Stimulated activated CD4-positive, alpha-beta T cell treated with anti-CD3 and anti-CD28 coated beads, Interleukin-4, amount 100 ng/mL, for 24 hours (primary cell): ENCODE measurements at regions not wholly inside any gene's neighbourhood (a gene's known extent, or its start where the extent isn't known, plus 50 kb on each side); places are given as distances from the start of the nearest gene placed in this dataset.
"Not testable (repeated sequence)": the region's sequence is repeated elsewhere in the genome, so short reads cannot be mapped to it uniquely, and the experiment has no call there.

ENCODE experiments used
- DNase-seq: peaks from one replicate; pipeline ENCODE4 v3.0.0-alpha.2; 2020

DNA sequence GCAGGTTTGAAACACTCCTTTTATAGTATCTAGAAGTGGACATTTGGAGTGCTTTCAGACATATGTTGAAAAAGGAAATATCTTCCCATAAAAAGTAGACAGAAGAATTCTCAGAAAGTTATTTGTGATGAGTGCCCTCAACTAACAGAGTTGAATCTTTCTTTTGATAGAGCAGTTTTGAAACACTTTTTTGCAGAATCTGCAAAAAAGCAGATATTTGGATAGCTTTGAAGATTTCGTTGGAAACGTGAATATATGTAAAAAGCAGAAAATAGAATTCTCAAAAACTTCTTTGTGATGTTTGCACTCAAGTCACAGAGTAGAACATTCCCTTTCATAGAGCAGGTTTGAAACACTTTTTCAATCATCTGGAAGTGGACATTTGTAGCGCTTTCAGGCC lies 676.4 kb upstream of the ZNF337 start:
- not testable (repeated sequence) for DNase-seq

DNA sequence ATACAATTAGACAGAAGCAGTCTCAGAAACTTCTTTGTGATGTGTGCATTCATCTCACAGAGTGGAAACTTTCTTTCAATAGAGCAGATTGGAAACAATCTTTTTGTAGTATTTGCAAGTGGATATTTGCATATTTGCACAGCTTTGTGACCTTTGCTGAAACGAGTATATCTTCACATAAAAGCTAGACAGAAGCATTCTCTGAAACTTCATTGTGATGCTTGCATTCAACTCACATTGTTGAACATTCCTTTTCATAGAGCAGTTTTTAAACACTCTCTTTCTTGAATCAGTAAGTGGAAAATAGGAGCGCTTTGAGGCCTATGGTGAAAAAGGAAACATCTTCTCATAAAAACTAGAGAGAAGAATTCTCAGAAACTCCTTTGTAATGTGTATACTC lies 657.9 kb upstream of the ZNF337 start:
- no peak for DNase-seq

DNA sequence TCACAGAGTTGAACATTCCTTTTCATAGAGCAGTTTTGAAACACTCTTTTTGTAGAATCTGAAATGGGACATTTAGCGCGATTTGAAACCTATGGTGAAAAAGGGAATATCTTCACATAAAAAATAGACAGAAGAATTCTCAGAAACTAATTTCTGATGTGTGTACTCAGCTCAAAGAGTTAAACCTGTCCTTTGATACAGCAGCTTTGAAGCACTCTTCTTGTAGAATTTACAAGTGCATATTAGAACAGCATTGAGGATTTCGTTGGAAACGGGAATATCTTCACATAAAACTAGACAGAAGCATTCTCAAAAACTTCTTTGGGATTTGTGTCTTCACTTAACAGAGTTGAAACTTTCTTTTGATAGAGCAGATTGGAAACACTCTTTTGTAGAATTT lies 650.7 kb upstream of the ZNF337 start:
- no peak for DNase-seq

DNA sequence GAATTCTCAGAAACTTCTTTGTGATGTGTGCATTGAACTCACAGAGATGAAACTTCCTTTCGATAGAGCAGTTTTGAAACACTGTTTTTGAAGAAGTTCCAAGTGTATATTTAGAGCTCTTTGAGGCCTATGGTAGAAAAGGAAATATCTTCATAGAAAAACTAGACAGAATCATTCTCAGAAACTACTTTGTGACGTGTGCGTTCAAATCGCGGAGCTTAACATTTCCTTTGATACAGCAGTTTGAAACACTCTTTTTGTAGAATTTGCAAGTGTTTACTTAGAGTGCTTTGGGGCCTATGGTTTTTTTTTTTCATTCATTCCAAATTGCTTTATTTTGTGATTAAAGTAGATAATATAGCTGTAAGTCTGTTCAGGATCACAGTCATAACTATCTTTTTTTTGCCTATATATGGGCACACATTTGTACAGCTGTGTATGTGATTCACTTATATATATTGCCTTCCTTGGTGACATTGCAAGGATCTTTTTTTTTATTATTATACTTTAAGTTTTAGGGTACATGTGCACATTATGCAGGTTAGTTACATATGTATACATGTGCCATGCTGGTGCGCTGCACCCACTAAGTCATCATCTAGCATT lies 643.9 kb upstream of the ZNF337 start:
- not testable (repeated sequence) for DNase-seq

DNA sequence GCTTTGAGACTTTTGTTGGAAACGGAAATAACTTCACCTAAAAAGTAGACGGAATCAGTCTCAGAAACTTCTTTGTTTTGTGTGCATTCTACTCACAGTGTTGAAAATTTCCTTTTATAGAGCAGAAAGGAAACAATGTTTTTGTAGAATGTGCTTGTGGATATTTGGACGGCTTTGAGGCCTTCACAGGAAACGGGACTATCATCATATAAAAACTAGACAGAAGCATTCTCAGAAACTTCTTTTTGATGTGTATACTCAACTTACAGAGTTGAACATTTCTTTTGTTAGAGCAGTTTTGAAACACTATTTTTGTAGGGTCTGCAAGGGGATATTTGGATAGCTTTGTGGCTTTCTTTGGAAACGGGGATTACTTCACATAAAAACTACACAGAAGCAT lies 627.5 kb upstream of the ZNF337 start:
- DNase-seq = no peak

DNA sequence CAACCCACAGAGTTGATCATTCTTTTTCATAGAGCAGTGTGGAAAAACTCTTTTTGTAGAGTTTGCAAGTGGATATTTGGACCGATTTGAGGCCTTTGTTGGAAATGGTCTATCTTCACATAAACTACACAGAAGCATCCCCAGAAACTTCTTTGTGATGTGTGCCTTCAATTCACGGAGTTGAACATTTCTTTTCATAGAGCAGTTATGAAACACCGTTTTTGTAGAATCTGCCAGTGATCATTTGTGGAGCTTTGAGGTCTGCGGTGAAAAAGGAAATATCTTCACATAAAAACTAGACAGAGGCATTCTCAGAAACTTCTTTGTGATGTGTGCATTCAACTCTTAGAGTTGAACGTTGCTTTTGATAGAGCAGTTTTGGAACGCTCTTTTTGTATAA lies 618.4 kb upstream of the ZNF337 start:
- DNase-seq = no peak

DNA sequence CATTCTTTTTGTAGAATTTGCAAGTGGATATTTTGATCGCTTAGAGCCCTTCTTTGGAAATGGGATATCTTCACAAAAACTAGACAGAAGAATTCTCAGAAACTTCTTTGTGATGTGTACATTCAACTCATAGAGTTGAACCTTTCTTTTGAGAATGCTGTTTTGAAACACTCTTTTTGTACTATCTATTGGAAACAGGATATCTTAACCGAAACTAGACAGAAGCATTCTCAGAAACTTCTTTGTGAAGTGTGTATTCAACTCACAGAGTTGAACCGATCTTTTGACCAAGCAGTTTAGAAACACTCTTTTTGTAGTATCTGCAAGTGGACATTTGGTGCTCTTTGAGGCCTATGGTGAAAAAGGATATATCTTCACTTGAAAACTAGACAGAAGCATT lies 613.1 kb upstream of the ZNF337 start:
- DNase-seq = not testable (repeated sequence)

DNA sequence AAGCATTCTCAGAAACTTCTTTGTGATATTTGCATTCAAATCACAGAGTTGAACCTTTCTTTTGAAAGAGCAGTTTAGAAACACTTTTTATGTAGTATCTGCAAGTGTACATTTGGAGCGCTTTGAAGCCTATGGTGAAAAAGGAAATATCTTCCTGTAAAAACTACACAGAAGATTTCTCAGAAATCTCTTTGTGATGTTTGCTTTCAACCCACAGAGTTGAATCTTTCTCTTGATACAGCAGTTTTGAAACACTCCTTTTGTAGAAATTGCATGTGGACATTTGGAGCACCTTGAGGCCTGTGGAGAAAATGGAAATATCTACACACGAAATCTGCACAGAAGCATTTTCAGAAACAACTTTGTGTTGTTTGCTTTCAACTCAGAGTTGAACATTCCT lies 612.3 kb upstream of the ZNF337 start:
- no peak for DNase-seq

DNA sequence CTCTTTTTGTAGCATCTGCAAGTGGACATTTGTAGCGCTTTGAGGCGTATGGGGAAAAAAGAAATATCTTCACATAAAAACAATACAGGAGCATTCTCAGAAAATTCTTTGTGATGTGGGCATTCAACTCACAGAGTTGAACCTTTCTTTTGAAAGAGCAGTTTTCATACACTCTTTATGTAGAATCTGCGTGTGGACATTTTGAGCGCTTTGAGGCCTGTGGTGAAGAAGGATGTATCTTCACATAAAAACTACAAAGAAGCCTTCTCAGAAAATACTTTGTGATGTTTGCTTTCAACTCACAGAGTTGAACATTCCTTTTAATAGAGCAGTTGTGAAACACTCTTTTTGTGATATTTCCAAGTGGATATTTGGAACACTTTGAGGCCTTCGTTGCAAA lies 598.4 kb upstream of the ZNF337 start:
- no peak for DNase-seq

DNA sequence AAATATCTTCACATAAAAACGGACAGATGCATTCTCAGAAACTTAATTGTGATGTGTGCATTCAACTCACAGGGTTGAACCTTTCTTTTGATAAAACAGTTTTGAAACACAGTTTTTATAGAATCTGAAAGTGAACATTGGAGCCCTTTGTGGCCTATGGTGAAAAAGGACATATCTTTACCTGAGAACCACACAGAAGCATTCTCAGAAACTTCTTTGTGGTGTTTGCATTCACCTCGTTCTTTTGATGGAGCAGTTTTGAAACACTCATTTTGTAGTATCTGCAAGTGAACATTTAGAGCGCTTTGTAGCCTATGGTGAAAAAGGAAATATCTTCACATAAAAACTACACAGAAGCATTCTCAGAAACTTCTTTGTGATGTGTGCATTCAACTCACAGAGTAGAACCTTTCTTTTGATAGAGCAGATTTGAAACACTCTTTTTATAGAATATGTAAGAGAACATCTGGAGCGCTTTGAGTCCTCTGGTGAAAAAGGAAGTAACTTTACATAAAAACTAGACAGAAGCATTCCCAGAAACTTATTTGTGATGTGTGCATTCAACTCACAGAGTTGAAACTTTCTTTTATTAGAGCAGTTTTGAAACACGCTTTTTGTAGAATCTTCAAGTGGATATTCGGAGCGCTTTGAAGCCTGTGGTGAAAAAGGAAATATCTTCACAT lies 591.9 kb upstream of the ZNF337 start:
- DNase-seq = not testable (repeated sequence)

DNA sequence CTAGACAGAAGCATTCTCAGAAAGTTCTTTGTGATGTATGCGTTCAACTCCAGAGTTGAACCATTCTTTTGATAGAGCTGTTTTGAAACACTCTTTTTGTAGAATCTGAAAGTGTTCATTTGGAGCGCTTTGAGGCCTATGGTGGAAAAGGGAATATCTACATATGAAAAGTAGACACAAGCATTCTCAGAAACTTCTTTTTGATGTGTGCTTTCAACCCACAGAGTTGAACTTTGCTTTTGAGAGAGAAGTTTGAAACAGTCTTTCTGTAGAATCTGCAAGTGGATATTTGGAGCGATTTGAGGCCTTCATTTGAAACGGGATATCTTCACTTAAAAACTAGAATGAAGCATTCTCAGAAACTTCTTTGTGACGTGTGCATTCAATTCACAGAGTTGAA lies 582.6 kb upstream of the ZNF337 start:
- no peak for DNase-seq

DNA sequence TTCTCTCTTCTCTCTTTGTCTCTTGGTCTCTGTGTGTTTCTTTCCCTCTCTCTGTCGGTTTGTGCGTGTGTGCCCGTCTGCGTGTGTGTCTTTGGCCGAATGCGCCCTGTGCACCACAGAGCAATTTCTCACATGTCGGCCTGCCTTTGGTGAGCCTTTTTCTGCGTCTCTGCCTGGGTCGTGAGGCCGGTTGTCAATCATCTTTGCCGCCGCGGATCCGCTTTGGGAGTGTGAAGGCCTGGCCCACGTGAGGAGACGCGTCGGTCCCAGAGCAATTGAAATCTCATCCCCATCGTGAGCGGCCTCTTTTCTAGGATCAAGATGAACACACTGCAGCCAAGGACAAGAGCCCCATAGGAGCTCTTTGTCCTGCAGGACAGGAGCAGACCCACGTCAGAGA lies 580.7 kb upstream of the ZNF337 start:
- DNase-seq = no peak

DNA sequence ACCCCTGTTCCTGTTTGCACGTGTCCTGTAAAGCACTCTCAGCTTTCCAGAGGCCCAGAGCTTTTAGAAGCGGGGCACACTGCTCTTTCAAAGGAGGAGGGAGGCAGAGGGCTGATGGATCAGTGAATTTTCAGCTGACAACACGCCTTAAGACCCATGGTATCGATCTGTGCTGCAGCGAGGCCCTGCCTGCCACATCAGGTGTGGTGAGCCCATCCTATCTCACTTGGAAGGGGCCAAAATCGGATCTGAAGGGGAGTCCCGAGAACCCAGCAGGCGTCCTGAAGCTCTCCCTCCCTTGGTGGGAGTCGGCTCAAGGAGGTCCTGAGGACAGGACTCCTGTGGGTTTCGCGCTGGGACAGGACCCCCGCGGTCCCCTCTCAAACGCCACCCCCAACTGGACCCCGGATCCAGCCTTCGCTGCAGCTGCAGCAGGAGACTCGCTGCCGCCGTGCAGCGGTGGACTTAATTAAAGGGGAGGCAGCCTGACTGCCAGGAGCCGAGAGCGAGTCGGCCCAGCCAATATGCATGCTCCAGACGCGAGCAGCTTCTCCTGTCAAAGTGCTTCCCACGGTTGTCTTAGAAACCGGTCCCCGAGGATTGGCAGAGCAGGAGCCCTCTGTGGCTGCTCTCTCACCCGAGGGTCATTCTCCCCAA lies 580.0 kb upstream of the ZNF337 start:
- DNase-seq = no peak

DNA sequence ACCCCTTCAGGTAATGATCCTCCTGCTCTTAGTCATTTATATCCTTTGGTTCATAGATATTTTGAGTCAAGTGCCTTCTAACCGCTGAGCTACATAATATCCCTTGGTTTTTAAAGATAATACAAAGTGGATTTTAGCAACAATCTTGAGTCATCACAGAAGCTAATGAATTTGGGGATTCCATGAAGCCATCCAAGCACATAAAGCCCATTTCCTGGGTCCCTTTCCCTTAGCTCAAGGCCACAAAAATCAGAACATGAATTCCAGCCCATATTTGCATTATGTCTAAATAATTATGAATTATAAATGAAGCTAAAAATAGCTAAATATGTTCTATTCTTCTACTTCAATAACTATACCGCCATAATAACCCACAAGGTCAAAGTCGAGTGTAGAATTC lies 572.1 kb upstream of the ZNF337 start:
- DNase-seq = not testable (repeated sequence)

DNA sequence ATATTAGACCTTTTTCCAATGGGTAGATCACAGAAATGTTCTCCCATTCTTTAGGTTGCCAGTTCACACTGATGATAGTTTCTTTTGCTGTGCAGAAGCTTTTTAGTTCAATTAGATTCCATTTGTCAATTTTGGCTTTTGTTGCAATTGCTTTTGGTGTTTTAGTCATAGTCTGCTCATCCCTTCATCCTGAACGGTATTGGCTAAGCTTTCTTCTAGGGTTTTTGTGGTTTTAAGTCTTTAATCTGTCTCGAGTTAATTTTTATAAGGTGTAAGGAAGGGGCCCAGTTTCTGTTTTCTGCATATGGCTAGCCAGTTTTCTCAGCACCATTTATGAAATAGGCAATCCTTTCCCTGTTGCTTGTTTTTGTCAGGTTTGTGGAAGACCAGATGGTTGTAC lies 564.3 kb upstream of the ZNF337 start:
- not testable (repeated sequence) for DNase-seq

DNA sequence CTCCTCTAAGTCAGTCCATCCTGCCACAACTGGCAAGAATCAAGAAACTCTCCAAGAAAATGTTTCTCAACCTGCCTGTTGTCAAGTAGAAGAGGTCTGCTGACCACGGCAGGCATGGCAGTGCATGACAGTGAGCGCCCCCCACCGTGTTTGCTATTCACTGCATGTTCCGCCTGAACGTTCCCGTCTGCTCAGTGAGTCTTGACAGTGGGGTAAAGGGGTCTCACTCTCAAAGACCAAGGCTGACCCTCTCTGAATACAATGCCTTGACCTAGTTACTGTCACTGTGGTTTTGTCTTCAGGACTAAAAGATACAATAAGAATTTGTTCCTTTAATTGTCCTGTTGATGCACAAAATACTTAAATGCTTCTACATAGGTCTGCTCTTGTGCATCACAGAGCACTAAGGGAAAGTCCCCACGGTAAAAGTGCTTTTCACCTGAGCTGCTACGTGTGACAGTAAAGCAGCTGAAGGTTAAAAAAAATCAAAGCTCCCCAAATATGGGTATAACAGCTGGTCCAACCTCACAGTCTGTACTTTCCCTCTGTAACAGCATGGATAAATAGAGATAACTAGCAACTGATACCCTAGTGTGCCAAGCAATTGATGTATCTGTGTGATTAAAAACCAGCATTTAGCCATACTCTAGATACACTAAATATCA lies 555.8 kb upstream of the ZNF337 start:
- not testable (repeated sequence) for DNase-seq

DNA sequence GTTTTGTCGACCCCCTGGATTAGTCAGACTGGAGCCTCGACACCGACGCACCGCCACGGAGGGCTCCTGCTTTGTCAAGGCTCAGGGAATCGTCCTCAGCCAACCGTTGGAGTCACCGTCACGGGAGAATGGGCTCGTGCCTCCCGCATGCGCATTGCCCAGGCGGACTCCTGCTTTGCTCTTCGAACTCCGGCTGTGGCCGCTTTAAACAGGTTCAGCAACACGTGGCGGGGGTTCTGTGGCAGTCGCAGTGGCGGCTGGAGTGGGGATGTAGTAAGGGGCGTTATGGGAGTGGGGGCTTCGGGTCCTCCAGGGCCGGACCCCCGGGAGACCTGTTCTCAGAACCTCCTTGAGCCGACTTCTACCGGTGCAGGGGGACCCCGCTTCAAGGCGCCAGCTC lies 554.7 kb upstream of the ZNF337 start:
- not testable (repeated sequence) for DNase-seq

DNA sequence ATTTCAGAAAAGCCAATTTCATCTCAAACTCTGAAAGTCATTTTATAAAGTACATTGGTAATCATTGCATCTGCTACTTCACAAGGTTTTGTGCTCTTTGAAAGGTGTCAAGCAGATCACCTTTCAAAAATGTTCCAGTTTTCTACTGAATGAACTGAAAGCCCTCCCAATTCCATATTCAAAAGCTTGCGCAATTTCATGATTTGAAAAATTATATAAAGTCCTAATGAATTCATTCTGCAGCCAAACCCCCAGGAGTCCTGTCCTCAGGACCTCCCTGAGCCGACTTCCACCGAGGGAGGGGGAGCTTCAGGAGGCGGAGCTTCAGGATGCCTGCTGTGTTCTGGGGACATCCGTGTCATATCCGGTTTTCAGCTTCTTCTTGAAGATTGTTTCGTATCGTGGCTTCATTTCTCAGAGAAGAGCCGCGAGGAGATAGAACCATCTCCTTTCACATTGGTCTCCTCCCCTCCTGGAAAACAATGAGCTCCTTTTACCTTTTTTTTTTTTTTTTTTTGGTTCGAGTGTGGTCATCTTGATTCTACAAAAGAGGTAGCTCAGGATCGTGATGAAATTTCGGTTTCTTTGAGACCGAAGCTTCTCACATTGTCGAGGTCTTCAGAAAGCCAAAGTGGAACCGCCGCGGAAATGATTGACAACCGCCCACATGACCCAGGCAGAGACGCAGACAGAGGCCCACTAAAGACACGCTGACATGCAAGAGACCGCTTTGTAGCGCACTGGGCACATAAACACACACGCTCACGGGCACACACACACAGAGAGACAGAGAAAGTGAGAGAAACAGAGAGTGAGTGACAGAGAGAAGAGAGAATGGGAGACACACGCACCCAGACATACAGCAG lies 553.8 kb upstream of the ZNF337 start:
- not testable (repeated sequence) for DNase-seq

DNA sequence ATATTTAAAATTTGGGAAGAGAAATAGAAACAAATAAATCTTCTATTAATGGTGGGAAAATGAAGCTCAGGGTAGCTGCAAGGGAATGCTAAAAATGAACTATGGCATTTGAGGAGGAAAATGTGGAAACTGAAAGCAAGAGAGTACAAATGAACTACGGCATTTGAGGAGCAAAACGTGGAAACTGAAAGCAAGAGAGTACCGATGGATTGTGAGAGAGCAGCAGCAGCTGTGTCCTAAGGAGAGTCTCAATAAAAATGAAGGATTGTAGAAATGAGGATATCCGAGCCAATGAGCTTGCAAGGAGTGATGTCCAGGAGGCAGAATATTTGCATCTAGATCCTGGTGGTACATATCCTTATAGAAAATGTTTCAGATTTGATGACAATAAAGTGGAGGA lies 547.1 kb upstream of the ZNF337 start:
- no peak for DNase-seq

DNA sequence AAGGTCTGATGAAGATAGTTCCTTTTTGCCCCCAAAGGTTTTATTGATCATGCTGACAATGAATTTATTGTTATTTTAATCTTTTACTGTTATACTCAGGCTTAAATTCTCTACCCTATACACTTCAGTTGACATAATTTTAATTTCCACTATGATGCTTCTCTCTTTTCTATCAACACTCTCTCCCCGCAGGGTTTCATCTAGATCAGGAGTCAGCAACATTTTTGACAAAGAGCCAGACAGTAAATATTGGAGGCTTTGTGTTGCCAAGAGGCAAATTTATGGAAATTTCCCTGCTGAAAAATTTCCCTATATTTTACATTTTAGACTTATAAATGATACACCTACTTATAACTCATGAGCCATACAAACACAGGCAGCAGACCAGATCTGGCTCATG lies 524.0 kb upstream of the ZNF337 start:
- not testable (repeated sequence) for DNase-seq

DNA sequence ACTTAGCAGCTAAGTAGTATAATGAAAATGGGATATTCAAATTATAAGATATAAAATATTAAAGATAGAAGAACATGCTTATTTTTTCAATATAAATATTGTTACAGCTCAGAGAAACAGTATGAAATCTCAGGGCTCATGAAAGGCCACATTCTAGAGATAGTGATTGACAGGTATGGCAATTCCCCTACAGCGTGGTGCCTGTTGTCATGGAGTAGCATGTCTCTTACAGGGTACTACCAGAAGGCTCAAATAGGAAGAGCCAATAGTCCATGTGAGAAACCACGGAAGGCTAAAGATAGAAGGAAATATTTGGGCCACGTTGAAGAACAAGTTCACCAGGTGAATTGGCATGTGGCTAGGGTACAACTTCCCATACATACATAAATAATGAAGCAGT lies 522.9 kb upstream of the ZNF337 start:
- not testable (repeated sequence) for DNase-seq

DNA sequence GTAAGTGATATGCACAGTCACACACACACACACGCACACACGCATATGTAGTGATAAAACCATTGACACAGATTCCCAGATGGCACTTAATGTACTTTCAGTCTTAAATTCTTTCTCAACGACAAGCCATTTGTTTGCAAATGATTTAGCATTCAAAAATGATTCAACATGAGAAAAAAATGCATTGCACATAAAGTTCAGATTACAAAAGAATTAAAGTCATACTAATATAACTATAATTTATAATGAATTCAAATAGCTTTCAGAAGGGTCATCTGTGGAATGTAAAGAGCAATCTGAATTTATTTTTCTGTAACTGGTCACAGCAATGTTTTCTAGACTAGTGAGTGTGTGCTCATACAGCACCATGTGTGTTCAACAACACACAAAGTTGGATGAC lies 521.6 kb upstream of the ZNF337 start:
- DNase-seq = no peak

DNA sequence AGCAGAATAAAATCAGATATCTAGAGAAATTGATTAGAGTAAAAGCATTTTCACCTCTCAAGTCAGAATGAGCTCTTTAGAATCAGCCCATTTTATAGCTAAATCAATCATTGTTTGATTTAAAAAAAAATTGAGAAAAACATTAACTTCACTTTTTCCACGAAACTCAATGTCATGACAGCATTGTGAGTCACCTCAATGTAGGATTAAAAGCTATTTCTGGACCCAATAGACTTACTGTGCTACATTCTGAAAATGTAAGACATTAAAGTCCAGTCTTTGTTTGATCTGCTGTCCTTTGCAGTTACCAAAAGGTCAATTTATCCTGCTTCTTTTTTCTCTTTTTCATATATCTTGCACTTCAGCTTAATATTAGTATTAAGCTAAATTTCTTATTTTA lies 519.4 kb upstream of the ZNF337 start:
- no peak for DNase-seq
